NCI-H187 (cell line): ENCODE measurements at regions not wholly inside any gene's neighbourhood (a gene's known extent, or its start where the extent isn't known, plus 50 kb on each side); places are given as distances from the start of the nearest gene placed in this dataset.
"Not testable (repeated sequence)": the region's sequence is repeated elsewhere in the genome, so short reads cannot be mapped to it uniquely, and the experiment has no call there.

ENCODE experiments used
- DNase-seq, 2 experiments: peaks; one replicate each; lab custom pipeline; 2025; lab: John Stamatoyannopoulos, UW

DNA sequence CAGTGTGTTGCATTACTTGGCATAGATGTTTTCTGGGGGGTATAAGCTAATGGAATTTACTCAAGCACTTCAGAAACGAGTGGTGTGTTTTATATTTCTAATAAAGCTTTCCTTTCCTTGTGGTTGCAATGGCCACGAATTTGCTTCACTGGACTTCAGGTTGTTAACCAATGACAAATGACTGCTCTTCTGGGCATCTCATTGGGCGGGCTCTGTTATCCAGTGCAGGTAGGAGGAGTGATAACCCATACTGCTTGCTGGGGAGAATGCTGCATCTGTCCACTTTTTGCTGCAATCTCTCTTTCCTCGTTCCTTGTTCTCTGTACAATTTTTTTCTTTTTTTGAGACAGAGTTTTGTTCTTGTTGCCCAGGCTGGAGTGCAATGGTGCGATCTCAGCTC lies 80.0 kb upstream of the RPH3A start:
- no peak for DNase-seq

DNA sequence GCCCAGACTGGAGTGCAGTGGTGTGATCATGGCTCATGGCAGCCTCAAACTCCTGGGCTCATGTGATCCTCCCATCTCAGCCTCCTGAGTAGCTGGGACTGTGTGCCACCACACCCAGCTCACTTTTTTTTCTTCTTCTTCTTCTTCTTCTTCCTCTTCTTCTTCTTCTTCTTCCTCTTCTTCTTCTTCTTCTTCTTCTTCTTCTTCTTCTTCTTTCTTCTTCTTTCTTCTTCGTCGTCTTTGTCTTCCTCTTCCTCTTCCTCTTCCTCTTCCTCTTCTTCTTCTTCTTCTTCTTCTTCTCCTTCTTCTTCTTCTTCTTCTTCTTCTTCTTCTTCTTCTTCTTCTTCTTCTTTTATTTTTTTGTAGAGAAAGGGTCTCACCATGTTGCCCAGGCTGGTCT lies 78.8 kb upstream of the RPH3A start:
- DNase-seq: not testable (repeated sequence)

DNA sequence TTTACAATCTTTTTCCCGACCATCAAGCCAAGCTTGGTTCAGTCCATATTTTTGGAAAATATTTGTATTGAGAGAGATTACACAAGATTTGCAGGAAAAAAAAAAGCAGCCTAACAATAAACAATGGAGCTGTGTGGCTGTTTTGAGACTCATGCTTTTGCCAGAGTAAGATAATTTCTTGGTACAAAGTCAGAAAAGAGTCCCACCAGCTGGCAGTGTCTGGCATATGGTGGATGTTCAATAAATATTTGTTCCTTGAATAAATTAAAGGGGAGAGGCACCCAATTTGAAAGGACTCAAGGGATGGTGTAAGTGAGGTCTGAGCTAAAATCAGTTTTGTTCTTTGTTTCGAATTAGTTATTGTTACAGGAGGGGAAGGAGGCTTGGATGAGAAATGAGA lies 78.1 kb upstream of the RPH3A start:
- no peak for DNase-seq

DNA sequence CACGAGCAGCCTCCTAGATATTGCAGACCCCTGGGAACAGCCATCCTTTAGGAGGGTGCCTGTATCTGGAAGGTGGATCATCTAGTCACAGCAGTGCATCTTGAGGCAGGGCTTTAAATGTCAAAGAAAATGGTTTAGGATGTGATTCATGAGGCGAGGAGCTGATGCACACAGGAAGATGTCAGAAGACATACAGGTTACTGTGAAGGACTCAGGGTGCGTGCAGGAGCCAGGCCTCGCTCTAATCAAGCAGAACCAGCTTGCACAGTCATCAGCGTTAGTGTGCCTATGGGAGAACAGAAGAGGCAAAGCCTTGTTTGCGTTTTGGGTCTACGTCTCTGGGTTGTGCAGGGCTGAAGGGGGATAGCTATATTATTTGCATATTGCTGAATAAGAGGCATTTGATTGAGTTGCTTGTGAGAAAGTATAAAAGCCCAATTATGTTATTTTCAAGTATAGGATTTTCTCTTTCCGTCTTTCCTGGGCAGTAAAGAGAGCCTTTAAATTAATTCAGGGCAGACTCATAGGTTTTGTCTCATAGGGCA lies 77.3 kb upstream of the RPH3A start:
- no peak for DNase-seq

DNA sequence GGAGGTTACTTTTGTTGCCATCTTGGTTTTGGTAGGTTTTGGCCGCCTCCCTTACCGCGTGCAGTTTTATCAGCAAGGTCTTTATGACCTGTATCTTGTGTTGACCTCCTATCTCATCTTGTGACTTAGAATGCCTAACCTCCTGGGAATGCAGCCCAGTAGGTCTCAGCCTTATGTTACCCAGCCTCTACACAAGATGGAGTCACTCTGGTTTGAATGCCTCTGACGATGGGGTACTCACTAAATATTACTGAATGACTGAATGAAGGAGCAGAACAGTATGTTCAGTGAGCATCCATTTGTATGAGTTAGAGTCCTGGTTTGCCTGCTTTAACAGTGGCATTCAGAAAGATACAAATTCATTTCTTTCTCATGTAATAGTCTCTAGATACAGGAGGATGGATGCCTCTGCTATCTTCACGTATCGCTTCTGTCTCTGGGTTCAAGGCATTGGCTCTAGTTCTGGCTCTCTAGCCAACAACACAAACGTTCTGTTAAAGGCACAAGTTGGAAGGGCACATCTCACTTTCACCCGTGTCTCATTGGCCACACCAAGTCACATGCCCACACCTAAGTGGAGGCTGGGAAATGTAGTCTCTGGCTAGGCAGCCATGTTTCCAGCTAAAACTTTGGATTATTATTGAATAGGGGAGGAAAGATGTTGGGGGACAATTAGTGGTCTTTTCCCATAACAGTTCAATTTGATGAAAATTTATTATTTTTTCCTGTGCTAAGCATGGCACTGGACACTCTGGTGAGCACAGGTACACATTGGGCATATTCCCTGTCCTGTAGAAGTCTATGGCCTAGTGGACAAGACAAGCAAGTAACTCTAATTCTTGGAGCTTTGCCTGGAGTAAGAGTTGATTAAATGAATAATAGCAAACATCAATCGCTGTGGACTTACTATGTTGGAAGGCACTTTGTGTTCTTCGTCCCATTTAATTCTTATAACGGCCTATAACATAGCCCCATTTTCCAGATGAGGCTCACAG lies 75.2 kb upstream of the RPH3A start:
- DNase-seq: no peak

DNA sequence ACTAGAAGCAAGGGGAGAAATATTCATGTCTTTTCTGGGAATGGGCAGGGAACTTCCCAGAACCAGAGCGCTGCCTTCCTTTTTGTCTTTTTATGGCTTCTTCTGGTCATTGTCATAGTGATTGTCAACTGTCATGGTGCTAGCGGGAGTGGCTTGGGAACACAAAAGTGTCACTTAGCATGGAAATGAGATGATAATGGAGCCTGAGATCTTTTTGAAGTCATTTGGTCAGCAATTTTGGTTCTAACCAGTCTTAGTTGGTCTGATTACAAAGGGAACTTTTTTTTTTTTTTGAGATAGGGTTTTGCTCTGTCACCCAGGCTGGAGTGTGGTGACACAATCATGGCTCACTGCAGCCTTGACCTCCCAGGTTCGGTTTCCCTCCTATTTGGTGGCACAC lies 62.7 kb upstream of the RPH3A start:
- DNase-seq: no peak

DNA sequence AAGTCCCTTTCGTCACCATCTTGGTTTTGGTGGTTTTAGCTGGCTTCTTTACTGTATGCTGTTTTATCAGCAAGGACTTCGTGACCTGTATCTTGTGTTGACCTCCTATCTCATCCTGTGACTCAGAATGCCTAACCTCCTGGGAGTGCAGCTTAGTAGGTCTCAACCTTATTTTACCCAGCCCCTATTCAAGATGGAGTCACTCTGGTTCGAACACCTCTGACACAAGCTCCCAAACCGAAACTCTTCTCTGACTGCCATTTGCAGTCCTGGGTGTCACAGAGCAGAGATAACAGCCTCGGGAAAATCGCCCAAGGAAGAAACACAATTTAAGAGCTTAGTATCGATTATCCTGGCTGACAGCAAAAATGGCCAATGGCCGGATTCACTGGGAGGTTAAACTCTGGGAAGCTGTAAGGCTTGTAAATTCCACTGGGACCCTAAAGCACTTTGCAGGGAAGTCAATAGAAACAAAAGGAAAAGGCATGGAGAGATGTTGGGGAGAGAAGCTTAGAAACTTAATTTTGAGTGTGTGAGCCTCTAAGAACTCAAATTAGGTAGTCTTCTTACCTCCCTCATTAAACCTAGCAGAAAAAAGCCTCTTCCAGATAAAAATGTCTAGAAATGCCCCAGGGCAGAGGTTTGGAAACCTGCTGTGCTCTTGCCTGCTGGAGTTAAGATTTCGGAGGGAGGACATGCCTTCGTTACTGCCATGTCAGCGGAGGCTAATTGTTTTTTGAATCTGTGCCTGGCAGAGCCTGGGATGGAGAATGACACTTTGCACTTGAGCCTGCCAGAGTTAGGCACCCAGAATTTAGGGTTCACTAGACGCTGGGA lies 56.5 kb upstream of the RPH3A start:
- no peak for DNase-seq

DNA sequence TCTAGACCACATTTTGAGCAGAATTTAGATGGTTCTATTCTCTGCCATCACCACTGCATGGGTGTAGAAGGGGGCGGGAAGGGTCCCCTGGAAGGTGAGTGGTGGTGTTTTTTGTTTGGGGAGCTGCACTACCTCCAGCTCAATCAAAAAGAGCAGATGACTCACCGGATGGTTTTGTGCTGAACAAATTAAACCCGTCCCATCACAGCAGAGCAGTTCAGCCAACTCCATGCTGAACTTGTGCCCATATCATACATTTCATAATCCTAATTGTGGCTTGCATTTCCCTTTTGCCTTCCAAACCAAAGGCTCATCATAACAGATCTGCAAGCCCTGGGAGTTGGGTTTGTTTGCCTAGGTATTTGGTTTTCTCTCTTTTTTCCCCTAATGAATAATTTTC lies 53.0 kb upstream of the RPH3A start:
- DNase-seq: no peak

DNA sequence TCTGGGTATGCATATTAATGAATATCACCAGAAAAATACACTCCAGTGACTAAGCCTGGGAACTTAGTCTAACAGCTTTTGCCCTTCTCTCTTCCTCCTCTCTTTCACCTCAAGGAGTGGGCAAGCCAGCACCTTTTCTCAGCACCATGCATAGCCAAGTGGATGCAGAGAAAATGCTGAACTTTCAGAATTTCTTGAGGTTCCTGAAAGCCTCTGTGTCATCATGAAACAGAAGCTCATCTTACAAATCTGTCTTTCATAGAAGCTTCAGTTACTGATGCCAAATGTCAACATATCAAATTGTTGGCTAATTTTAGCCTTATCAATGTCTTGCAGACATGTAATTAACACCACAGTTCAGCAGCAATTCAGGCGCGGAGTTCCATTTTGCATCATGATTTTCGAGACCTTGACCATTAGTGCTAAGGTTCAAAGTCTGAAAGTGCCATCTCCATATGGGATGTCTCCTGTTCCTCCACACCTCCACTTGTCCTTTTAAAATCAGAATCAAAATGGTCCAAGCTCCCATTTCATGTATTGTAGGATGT lies 51.1 kb upstream of the RPH3A start:
- DNase-seq: no peak

DNA sequence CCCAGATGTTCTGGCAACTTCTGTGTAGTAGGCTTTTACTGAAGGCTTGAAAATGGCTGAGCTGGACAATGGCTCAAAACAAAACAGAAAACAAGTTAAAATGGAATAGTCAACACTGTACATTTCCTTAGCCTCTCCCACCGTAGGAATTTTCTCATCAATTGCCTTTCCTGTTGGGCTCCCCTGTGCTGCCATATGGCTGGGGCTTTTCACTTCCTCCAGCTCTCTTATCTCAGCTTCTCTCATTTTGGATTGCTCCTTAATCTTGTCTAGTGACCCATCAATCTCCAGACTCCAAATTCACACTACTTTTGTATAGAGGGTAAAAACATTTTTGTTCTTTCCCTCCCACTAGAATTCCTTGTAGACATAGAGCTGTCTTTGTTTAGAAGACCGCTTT lies 50.4 kb upstream of the RPH3A start:
- DNase-seq: no peak
